ENCODE measurements at regions not wholly inside any gene's neighbourhood (a gene's known extent, or its start where the extent isn't known, plus 50 kb on each side); places are given as distances from the start of the nearest gene placed in this dataset.

- TF ChIP-seq MAX (IDR thresholded peaks at IDR 0.05) (no peak), POLR2A (IDR thresholded peaks at IDR 0.05; ENCODE audit: low read length) (no peak), CTCF (IDR thresholded peaks at IDR 0.05) (no peak), RARB (CRISPR knock-in tag; IDR thresholded peaks at IDR 0.05) (no peak), HOXA7 (CRISPR knock-in tag; IDR thresholded peaks at IDR 0.05) (no peak), ZNF302 (CRISPR knock-in tag; IDR thresholded peaks at IDR 0.05) (no peak), ZC3H11A (IDR thresholded peaks at IDR 0.05) (no peak)
Measured at GRCh38 chr4:11259837-11260236, 168.9 kb downstream of the HS3ST1 start.

Data from A549 (cell line).